GM12873 (cell line): ENCODE measurements at regions not wholly inside any gene's neighbourhood (a gene's known extent, or its start where the extent isn't known, plus 50 kb on each side); places are given as distances from the start of the nearest gene placed in this dataset.

ENCODE experiments used
- TF ChIP-seq, protein P1 (sequence below): IDR thresholded peaks from 2 replicates; pipeline ENCODE4 v1.5.1; 2012; ENCODE audit warnings: low read depth, mild to moderate bottlenecking, moderate library complexity, low read length, control low read depth; ENCODE audit not compliant: insufficient read depth; ENCODE audit errors: missing control alignments

DNA sequence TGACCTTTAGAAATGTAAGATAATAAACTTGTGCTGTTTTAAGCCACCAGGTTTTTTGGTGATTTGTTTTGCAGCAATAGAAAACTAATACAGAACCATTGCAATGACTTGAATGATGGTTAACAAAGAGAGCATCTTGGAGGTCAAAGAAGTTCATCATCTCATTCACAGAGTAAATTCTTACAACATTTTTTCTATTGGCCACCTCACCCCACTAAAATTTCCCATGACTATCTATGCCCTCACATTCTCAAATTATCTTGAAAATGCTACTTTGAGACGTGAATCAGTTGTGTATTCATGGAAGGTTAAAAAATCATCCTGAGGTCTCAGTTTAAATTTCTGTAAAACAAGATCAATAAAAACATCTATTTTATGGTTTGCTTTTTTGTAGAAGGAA, 754.2 kb downstream of the SORCS1 start:
- TF ChIP-seq, protein P1, sequence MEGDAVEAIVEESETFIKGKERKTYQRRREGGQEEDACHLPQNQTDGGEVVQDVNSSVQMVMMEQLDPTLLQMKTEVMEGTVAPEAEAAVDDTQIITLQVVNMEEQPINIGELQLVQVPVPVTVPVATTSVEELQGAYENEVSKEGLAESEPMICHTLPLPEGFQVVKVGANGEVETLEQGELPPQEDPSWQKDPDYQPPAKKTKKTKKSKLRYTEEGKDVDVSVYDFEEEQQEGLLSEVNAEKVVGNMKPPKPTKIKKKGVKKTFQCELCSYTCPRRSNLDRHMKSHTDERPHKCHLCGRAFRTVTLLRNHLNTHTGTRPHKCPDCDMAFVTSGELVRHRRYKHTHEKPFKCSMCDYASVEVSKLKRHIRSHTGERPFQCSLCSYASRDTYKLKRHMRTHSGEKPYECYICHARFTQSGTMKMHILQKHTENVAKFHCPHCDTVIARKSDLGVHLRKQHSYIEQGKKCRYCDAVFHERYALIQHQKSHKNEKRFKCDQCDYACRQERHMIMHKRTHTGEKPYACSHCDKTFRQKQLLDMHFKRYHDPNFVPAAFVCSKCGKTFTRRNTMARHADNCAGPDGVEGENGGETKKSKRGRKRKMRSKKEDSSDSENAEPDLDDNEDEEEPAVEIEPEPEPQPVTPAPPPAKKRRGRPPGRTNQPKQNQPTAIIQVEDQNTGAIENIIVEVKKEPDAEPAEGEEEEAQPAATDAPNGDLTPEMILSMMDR = no peak

DNA sequence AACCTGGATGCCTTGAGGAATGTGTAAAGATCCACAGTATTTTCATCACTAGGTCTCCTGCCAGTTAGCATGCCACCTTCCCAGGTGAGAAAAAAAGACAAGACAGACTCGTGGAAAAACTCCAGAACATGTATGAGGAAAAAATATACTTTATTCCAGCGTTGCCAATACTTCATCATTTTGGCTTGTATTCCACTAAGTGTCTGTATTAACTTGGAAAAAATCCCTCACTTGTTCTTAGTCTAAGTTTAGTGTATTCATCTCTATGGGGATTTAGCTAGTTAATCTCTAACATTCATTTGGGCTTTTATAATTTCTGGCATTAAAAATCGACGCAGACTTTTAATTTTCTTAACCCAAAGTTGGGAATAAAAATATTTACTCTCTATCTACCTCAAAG, 759.4 kb downstream of the SORCS1 start:
- TF ChIP-seq, protein P1 = no peak

DNA sequence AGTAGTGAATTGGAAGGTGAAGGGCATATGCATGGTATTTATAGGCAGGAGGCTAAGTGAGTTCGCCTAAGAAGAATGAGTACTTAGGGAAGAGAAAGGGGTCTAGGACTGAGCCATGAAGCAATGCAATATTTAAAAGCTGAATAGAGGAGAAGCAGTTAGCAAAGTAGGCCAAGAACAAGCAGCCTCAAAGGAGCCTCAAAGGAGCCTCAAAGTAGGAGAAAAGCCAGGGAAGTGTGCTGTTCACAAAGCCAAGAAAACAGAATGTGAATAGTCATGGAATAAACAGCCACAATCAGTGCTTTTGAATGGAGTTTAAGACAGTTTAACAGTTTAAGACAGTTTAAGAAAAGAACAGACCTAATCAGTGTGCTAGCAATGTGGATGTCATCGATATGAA, 762.0 kb downstream of the SORCS1 start:
- TF ChIP-seq, protein P1 = no peak

DNA sequence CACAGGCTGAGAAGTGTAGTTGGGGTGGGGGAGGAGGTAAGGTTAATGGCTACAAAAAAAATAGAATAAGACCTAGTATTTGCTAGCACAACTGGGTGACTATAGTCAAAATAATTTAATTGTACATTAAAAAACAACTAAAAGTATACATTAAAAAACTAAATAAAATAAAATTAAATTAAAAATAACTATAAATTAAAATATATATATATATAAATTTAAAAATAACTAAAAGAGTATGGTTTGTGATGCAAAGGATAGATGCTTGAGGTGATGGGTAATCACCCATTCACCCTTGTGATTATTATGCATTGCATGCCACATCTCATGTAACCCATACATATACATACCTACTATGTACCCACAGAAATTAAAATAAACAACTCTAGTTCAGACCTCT, 762.5 kb downstream of the SORCS1 start:
- TF ChIP-seq, protein P1 = no peak

DNA sequence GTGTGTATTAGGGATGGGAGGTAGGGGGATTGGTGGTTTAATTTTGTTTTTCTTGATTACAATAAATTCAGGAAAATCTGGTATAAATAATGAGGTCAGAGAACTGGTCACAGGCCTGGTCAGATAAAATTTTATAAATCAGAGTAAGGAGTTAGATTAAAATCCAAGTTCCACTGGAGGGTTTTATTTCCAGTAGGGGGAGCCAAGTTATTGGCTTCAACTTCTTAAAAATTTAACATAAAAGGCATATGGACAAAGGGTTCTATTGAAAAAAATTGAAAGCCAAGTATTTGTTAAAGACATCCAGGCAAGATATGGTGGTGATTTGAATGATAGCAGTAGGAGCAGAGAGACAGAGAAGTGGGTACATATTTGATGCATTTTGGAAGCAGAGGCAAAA, 763.3 kb downstream of the SORCS1 start:
- TF ChIP-seq, protein P1 = no peak

DNA sequence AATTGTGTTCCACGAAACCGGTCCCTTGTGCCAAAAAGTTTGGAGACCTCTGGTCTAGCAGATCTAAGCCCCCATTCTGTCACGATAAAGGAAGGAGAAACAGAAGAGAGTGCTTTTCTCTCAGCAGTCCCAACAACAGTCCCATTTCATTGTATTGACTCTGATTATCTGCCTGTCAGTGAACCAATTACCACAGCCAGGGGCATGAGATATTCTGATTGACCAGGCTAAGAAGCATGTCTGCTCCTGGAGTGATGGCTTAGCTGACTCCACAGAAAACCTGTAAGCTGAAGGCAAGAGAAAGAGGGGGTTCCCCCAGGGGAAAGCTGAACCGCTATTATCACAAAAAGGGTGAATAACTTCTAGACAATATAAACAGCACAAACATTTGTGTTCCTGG, 765.4 kb downstream of the SORCS1 start:
- TF ChIP-seq, protein P1 = no peak

DNA sequence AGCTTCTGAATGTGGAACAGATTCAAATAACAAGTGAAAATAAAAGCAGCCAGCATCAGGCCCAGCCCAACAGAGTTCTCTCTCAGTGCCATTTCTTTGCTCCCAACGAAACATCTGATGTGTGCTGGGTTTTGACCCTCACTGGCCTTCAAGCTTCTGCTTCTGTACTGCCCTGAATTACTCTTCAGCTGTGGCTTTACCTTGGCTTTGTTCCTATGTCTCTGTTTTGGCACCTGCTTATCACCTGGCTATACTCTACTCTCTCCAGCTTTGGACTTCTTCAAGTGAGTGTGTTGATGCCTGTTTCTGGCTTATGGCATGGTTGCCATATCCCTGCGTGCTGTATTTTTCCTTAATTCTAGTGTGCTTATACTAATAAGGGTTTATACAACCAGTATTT, 768.3 kb downstream of the SORCS1 start:
- TF ChIP-seq, protein P1 = no peak
